GDM1 (cell line): ENCODE measurements at regions not wholly inside any gene's neighbourhood (a gene's known extent, or its start where the extent isn't known, plus 50 kb on each side); places are given as distances from the start of the nearest gene placed in this dataset.
"Not testable (repeated sequence)": the region's sequence is repeated elsewhere in the genome, so short reads cannot be mapped to it uniquely, and the experiment has no call there.

Experiments
- DNase-seq: peaks from one replicate; lab custom pipeline; 2025; lab: John Stamatoyannopoulos, UW

- DNase-seq, result no peak
These were observed 90.1 kb downstream of the SREK1 start for GRCh38 chr5:66234241-66234640.

DNA sequence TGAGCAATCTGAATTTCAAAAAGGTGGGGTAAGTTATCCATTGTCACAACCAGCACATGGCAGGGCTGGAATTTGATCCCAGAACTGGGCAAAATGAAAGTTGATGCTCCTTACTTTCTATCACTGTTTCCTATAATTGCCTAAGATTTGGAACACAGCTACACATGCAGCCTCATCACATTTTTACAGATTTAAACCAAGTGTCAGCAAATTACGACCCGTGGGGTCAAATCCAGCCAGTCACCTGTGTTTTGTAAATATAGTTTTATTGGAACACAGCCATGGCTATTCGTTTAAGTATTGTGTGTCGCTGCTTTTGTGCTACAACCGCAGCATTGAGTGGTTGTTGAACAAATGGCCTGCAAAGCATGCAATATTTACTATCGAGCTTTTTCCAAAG is 94.3 kb downstream of the SREK1 start:
- DNase-seq, result no peak

DNA sequence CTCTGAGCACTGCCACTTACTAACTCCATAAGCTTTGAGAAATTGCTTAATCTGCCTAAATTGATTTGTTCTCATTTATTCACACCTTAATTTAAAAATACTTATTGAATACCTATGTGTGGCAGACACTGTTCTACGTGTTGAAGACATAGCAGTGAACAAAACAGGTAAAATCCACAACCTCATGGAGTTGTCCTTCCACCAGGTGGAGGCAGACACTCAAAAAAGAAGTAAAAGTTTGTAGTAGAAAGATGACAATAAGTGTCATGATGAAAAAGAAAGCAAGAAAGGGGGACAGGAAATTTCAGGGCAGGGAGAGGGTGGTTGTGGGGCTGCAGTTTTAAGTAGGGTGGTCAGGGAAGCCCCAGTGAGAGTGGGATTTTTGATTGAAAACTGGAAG is 94.9 kb downstream of the SREK1 start:
- no peak for DNase-seq

- no peak for DNase-seq
These were observed 97.2 kb downstream of the SREK1 start for GRCh38 chr5:66241136-66241825.

GRCh38 chr5:66242050-66242715 is 98.1 kb downstream of the SREK1 start:
- no peak for DNase-seq

- no peak for DNase-seq
These were observed 102.5 kb downstream of the SREK1 start for GRCh38 chr5:66246608-66247007.

DNA sequence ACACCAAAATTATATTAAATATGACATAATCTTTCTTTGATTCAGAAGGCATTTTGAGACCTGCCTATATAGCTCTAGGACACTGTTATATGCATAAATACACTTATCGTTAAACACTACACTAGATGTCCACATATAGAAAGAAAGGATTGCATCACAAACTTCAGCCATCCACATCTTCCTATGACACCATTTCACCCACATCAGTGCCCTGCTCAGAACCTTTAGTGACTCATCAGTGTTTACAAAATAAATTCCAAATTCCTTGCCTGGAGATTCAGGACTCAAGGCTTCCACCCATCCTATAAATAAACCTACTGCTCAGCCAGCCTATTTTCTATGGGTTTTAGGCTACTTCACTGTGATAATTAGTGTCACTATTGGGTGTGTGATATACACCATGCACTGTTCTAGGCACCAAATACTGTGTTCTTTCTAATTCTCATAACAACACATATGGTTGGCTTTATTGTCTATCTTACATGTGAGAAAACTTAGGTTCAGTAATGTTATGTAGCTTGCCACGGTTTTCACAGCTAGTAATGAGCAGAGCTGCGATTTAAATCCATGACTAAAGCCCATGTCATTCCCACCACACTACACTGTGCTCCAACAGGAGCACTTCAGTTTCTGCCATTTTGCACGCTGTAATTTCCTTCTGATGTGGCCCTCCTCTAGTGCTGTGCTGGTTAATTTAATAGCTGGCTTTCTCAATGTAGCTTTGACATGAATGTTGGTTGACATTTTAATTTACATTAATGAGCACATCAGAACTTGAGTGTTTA is 103.3 kb downstream of the SREK1 start:
- no peak for DNase-seq

DNA sequence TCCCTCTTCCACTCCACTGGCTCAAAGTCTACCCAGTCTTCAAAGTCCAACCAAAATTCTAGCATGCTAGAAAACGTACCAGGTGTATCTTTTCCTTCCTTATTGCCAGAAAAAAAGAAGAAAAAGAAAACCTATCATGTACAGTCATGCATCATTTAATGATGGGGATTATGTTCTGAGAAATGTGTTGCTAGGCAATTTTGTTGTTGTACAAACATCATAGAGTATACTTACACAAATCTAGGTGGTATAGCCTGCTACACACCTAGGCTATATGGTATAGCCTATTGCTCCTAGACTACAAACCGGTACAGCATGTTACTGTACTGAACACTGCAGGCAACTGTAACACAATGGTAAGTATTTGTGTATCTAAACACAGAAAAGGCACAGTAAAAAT is 104.8 kb downstream of the SREK1 start:
- DNase-seq, result no peak

GRCh38 chr5:66249920-66250319 is 105.8 kb downstream of the SREK1 start:
- DNase-seq, result no peak

GRCh38 chr5:66252849-66253248 is 108.7 kb downstream of the SREK1 start:
- no peak for DNase-seq

GRCh38 chr5:66255714-66256113 is 111.6 kb downstream of the SREK1 start:
- DNase-seq, result no peak

- DNase-seq, result no peak
These were observed 129.0 kb downstream of the SREK1 start for GRCh38 chr5:66273121-66273520.

DNA sequence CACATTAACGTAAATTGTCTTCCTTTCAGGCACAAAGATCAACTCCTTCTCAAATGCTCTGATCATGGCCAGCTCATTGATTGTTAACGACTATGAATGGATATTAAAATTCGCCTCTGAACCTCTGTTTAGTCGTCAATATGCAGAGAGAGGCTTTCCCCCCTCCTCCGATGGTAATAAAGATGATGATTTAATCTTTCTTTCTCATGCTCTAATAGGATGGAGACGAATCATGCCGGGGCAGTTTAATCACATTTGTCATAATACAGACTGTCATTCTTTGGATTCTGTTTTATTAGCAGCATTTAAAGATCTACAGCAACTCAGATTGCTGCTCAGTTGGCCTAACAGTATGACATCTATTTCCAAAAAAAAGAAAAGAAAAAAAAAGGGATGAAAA is 132.9 kb downstream of the SREK1 start:
- DNase-seq, result no peak

- DNase-seq, result no peak
These were observed 133.9 kb downstream of the SREK1 start for GRCh38 chr5:66277981-66278380.

GRCh38 chr5:66281294-66281693 is 137.2 kb downstream of the SREK1 start:
- DNase-seq, result no peak

DNA sequence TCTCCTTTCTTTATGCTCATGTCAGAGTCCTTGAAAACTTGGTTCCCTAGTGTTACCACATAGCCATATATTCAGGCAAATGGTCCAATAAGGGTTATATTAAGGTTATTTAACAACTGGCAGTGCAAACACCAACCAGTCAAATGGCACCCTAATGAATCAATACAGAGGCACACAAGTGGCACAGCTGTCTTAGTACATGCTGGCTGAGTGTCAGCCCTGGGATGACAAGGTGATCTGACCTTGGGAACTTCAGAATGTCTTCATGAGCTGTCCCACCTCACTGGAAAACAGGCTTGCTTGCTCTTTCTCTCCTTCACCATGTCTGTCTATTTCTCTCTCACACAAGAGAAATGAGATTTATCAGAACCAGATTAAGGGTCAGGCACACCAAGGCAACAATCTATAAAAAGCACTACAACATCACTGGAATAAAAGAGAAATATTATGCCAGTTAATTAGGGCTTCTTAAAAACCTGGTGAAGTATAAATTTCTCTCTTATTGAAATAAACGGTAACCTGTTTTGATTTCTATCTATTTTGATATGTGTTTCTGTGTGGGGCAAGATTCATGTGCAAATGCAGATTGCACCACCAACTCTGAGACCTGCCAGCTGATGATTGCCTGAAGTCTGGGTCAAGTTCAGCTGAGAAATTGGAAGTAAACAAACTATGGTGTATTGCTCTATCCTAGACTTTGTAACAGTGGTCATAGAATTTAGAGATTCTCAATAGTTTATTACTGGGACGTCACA is 140.7 kb downstream of the SREK1 start:
- DNase-seq, result no peak

DNA sequence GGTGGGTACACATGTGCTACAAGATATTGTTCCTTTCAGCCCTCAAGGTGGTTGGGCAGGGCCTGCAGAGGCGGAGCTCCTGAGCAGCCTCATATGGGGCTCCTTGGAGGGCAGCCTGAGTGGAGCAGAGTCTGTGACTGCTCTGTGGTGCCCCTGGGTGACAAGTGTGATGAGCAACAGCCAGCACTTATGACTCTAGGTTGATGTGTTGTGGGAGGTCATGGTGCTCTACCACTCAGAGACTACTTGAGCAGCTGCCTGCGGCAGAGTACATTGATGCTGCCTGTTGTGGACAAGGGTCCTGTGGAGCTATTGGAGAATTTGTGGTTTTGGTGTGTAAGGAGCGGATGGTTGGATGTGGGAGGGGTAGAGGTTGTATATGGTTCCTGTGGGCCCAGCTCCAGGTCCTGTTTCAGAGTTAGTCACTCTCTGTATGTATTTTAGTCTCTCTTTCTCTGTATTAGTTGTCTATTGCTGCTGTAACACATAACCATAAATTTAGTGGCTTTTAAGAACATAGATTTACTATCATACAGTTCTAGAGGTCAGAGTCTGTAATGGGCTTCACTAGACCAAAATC is 141.3 kb downstream of the SREK1 start:
- DNase-seq, result no peak

- DNase-seq, result no peak
These were observed 147.7 kb downstream of the SREK1 start for GRCh38 chr5:66291771-66292170.

- DNase-seq, result not testable (repeated sequence)
These were observed 149.8 kb downstream of the SREK1 start for GRCh38 chr5:66293851-66294250.

DNA sequence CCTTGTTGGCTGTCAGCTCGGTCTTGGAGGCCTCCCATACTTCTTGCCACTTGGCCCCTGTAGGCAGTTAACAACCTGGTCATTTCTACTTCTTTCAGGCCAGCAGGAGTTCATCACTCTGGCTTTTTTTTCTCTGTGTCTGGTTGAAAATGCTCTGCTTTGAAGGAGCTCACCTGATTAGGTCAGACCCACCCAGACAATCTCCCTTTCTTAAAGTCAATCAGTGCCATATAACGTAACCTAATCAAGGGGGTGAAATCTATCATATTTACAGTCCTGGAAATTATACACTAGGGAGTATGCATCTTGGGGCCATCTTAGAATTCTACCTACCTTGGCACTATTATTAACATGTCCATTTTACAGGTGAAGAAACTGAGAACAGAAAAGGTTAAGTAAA is 155.4 kb downstream of the SREK1 start:
- no peak for DNase-seq

GRCh38 chr5:66302344-66302743 is 158.2 kb downstream of the SREK1 start:
- no peak for DNase-seq
